ENCODE measurements at regions not wholly inside any gene's neighbourhood (a gene's known extent, or its start where the extent isn't known, plus 50 kb on each side); places are given as distances from the start of the nearest gene placed in this dataset.

- TF ChIP-seq CTCF (IDR thresholded peaks at IDR 0.05) (no peak), POLR2A (IDR thresholded peaks at IDR 0.05) (no peak)
Measured at GRCh38 chr16:76157629-76158028, 119.6 kb upstream of the CNTNAP4 start.
